Smooth muscle cell (in vitro differentiated cells): ENCODE measurements at regions not wholly inside any gene's neighbourhood (a gene's known extent, or its start where the extent isn't known, plus 50 kb on each side); places are given as distances from the start of the nearest gene placed in this dataset.
"Not testable (repeated sequence)": the region's sequence is repeated elsewhere in the genome, so short reads cannot be mapped to it uniquely, and the experiment has no call there.

Experiments used
- DNase-seq: peaks from one replicate; lab custom pipeline; 2025; ENCODE audit not compliant: unreplicated experiment; lab: John Stamatoyannopoulos, UW
- H2AFZ ChIP-seq: fragments of 200-600 bp; sonication (generic); 2 replicates; pipeline ENCODE4 v1.6.0; 2016; ENCODE audit warnings: antibody characterized with exemption, low read depth, mild to moderate bottlenecking
- H3F3A ChIP-seq: fragments of 200-600 bp; sonication (generic); 2 replicates; pipeline ENCODE4 v1.6.0; 2017; ENCODE audit warnings: antibody characterized with exemption, low read depth
- H3K27ac ChIP-seq: fragments of 200-600 bp; sonication (generic); 2 replicates; pipeline ENCODE4 v1.5.1; 2016; ENCODE audit warnings: low read depth, mild to moderate bottlenecking
- H3K27me3 ChIP-seq: fragments of 200-600 bp; sonication (generic); 2 replicates; pipeline ENCODE4 v1.6.1; 2016; ENCODE audit warnings: low read depth, mild to moderate bottlenecking
- H3K36me3 ChIP-seq: fragments of 200-600 bp; sonication (generic); 2 replicates; pipeline ENCODE4 v1.5.1; 2016; ENCODE audit warnings: low read depth
- H3K4me1 ChIP-seq: fragments of 200-600 bp; sonication (generic); 2 replicates; pipeline ENCODE4 v1.5.1; 2016; ENCODE audit warnings: low read depth
- H3K4me2 ChIP-seq: fragments of 200-600 bp; sonication (generic); 2 replicates; pipeline ENCODE4 v1.6.0; 2016; ENCODE audit warnings: mild to moderate bottlenecking
- H3K4me3 ChIP-seq: fragments of 200-600 bp; sonication (generic); 2 replicates; pipeline ENCODE4 v1.5.1; 2016; ENCODE audit warnings: mild to moderate bottlenecking
- H3K79me2 ChIP-seq: fragments of 200-600 bp; sonication (generic); 2 replicates; pipeline ENCODE4 v1.6.0; 2016; ENCODE audit warnings: low read depth, mild to moderate bottlenecking
- H3K9ac ChIP-seq: fragments of 200-600 bp; sonication (generic); 2 replicates; pipeline ENCODE4 v1.6.0; 2016; ENCODE audit warnings: low read depth
- H3K9me3 ChIP-seq: fragments of 200-600 bp; sonication (generic); replicated peaks from 2 replicates; pipeline ENCODE4 v1.5.1; 2016; ENCODE audit warnings: low read depth
- H4K20me1 ChIP-seq: fragments of 200-600 bp; sonication (generic); 2 replicates; pipeline ENCODE4 v1.6.0; 2016; ENCODE audit warnings: low read depth
- CTCF ChIP-seq: fragments of 200-600 bp; sonication (generic); IDR thresholded peaks from 2 replicates; pipeline ENCODE4 v1.5.1; 2017; ENCODE audit warnings: borderline replicate concordance, mild to moderate bottlenecking, antibody characterized with exemption; ENCODE audit not compliant: insufficient read depth, poor library complexity, severe bottlenecking
- WGBS: methylation state at CpG from one replicate; pipeline ENCODE4 v1.1.7; 2016; ENCODE audit warnings: low lambda C conversion rate; 5-methylcytosine and 5-hydroxymethylcytosine counted together

- Histone ChIP-seq H3K9ac (no peak overlapping the region), H3K36me3 (no peaks in the 10 kb centered on the region), H3K4me3 (no peak overlapping the region), H3K27me3 (no peaks in the 10 kb centered on the region), H2AFZ (no peak overlapping the region), H4K20me1 (no peaks in the 10 kb centered on the region), H3F3A (no peaks in the 10 kb centered on the region), H3K4me1 (no peaks in the 10 kb centered on the region), H3K27ac (no peak overlapping the region), H3K4me2 (no peak overlapping the region), H3K79me2 (no peaks in the 10 kb centered on the region), H3K9me3 (no peaks in the 10 kb centered on the region)
- WGBS = 97% methylated on average over 1 of the region's 1 CpG
- DNase-seq = no peak
- TF ChIP-seq CTCF = no peak
Observed at GRCh38 chr11:100441086-100441485, 246.0 kb upstream of the ARHGAP42 start.

- Histone ChIP-seq H3K4me3 (no peak overlapping the region), H3K27me3 (no peaks in the 10 kb centered on the region), H2AFZ (no peak overlapping the region), H3K36me3 (no peaks in the 10 kb centered on the region), H4K20me1 (no peaks in the 10 kb centered on the region), H3F3A (no peaks in the 10 kb centered on the region), H3K4me2 (no peak overlapping the region), H3K79me2 (no peaks in the 10 kb centered on the region), H3K9me3 (no peaks in the 10 kb centered on the region), H3K9ac (no peak overlapping the region), H3K27ac (no peak overlapping the region), H3K4me1 (no peaks in the 10 kb centered on the region)
- 98% methylated on average over 3 of the region's 3 CpGs for WGBS
- no peak for TF ChIP-seq CTCF
- DNase-seq = no peak
Observed at GRCh38 chr11:100442017-100442416, 245.1 kb upstream of the ARHGAP42 start.

GRCh38 chr11:100445231-100445735, 241.8 kb upstream of the ARHGAP42 start:
- no peaks in the 10 kb centered on the region for H3K36me3 ChIP-seq
- no peak overlapping the region for H2AFZ ChIP-seq
- H3K27me3 ChIP-seq = no peaks in the 10 kb centered on the region
- no peak overlapping the region for H3K4me3 ChIP-seq
- no peak for DNase-seq
- no peak overlapping the region for H3K4me2 ChIP-seq
- no peaks in the 10 kb centered on the region for H3K79me2 ChIP-seq
- no peak overlapping the region for H3K9ac ChIP-seq
- TF ChIP-seq CTCF = no peak
- no peaks in the 10 kb centered on the region for H3K9me3 ChIP-seq
- no peaks in the 10 kb centered on the region for H3F3A ChIP-seq
- no peaks in the 10 kb centered on the region for H4K20me1 ChIP-seq
- 70% methylated on average over 2 of the region's 2 CpGs for WGBS
- no peak overlapping the region for H3K27ac ChIP-seq
- no peaks in the 10 kb centered on the region for H3K4me1 ChIP-seq

GRCh38 chr11:100451801-100452460, 235.2 kb upstream of the ARHGAP42 start:
- WGBS = 84% methylated on average over 26 of the region's 26 CpGs
- not testable (repeated sequence) for H3K4me1 ChIP-seq, H3K9me3 ChIP-seq, H3K9ac ChIP-seq, H3K4me2 ChIP-seq, H3K27ac ChIP-seq, H4K20me1 ChIP-seq, H3K36me3 ChIP-seq, H2AFZ ChIP-seq, DNase-seq, H3K27me3 ChIP-seq, H3F3A ChIP-seq, H3K79me2 ChIP-seq, H3K4me3 ChIP-seq
